Tibial nerve (tissue), 4 donors: ENCODE measurements at regions not wholly inside any gene's neighbourhood (a gene's known extent, or its start where the extent isn't known, plus 50 kb on each side); places are given as distances from the start of the nearest gene placed in this dataset.

ENCODE experiments used
- DNase-seq, 2 donors: peaks; one replicate each; pipeline ENCODE4 v3.0.0-alpha.2; 2019; ENCODE audit warnings: low spot score in 2 of 2
- H3K27ac ChIP-seq, 4 donors: fragments of 200-600 bp; sonication (generic) in 3 of 4; one replicate each; pipeline ENCODE4 v1.5.1; 2017 to 2019; ENCODE audit warnings: mild to moderate bottlenecking in 1 of 4
- H3K27me3 ChIP-seq, 2 donors: fragments of 200-600 bp; sonication (generic) in 1 of 2; one replicate each; pipeline versions ENCODE4 v1.5.1 to v1.6.0; 2017 to 2019
- H3K36me3 ChIP-seq, 3 donors: fragments of 200-600 bp; sonication (generic); one replicate each; pipeline ENCODE4 v1.5.1; 2018 to 2019
- H3K4me1 ChIP-seq, 4 donors: fragments of 200-600 bp; sonication (generic) in 3 of 4; one replicate each; pipeline ENCODE4 v1.5.1; 2017 to 2019
- H3K4me3 ChIP-seq, 4 donors: fragments of 200-600 bp; sonication (generic) in 3 of 4; one replicate each; pipeline ENCODE4 v1.5.1; 2017 to 2019; ENCODE audit warnings: mild to moderate bottlenecking in 1 of 4, moderate library complexity in 1 of 4
- H3K9me3 ChIP-seq, 4 donors: fragments of 200-600 bp; sonication (generic) in 3 of 4; one replicate each; pipeline ENCODE4 v1.5.1; 2017 to 2019
- CTCF ChIP-seq, 5 experiments: fragments of 200-600 bp in 3 of 5; fragments of 450-650 bp in 2 of 5; sonication (generic) in 3 of 5; IDR thresholded peaks; one replicate each; pipeline ENCODE4 v1.5.1; 2016 to 2019; ENCODE audit warnings: antibody characterized with exemption in 5 of 5, mild to moderate bottlenecking in 3 of 5, moderate library complexity in 2 of 5
- EP300 ChIP-seq, 2 donors: sonication (generic); formaldehyde crosslinking; IDR thresholded peaks; one replicate each; pipeline ENCODE4 v1.6.1; 2017; ENCODE audit warnings: antibody characterized with exemption in 2 of 2, mild to moderate bottlenecking in 1 of 2
- POLR2A ChIP-seq, 2 donors: fragments of 450-650 bp; IDR thresholded peaks; one replicate each; pipeline ENCODE4 v1.6.1; 2017; ENCODE audit warnings: antibody characterized with exemption in 2 of 2, mild to moderate bottlenecking in 2 of 2, moderate library complexity in 2 of 2
- WGBS, 2 donors: methylation state at CpG; one replicate each; pipeline ENCODE4 v1.1.5; 2018; 5-methylcytosine and 5-hydroxymethylcytosine counted together

- Histone ChIP-seq H3K9me3 (no peaks in the 10 kb centered on the region), H3K4me1 (no peaks in the 10 kb centered on the region), H3K27me3 (no peaks in the 10 kb centered on the region), H3K4me3 (no peak overlapping the region), H3K27ac (no peak overlapping the region), H3K36me3 (no peaks in the 10 kb centered on the region)
- TF ChIP-seq CTCF (IDR thresholded peaks at IDR 0.05) (no peak), EP300 (IDR thresholded peaks at IDR 0.05) (no peak), POLR2A (IDR thresholded peaks at IDR 0.05) (no peak)
- no peak for DNase-seq
Observed at GRCh38 chr5:167320019-167320418, 971.4 kb upstream of the WWC1 start.

- Histone ChIP-seq H3K27me3 (no peaks in the 10 kb centered on the region), H3K36me3 (no peaks in the 10 kb centered on the region), H3K9me3 (peaks cover 0 to 4% (median 0%) of the 10 kb centered on the region in 4 donors), H3K4me3 (no peak overlapping the region), H3K4me1 (no peaks in the 10 kb centered on the region), H3K27ac (no peak overlapping the region)
- DNase-seq: no peak
- TF ChIP-seq POLR2A (IDR thresholded peaks at IDR 0.05) (no peak), CTCF (IDR thresholded peaks at IDR 0.05) (no peak), EP300 (IDR thresholded peaks at IDR 0.05) (no peak)
- WGBS, 2 donors: 16 to 29% methylated on average over 5 of the region's 5 CpGs
Observed at GRCh38 chr5:167332309-167332708, 959.1 kb upstream of the WWC1 start.

GRCh38 chr5:167336161-167336560, 955.3 kb upstream of the WWC1 start:
- Histone ChIP-seq H3K27me3 (no peaks in the 10 kb centered on the region), H3K9me3 (no peaks in the 10 kb centered on the region), H3K27ac (no peak overlapping the region), H3K36me3 (no peaks in the 10 kb centered on the region), H3K4me3 (no peak overlapping the region), H3K4me1 (no peaks in the 10 kb centered on the region)
- WGBS, 2 donors: 69 to 79% methylated on average over 2 of the region's 2 CpGs
- no peak for DNase-seq
- TF ChIP-seq EP300 (IDR thresholded peaks at IDR 0.05) (no peak), POLR2A (IDR thresholded peaks at IDR 0.05) (no peak), CTCF (IDR thresholded peaks at IDR 0.05) (no peak)

- H3K9me3 ChIP-seq: no peaks in the 10 kb centered on the region
- DNase-seq: no peak
- no peak overlapping the region for H3K4me3 ChIP-seq
- H3K4me1 ChIP-seq: no peaks in the 10 kb centered on the region
- H3K27ac ChIP-seq: no peak overlapping the region
- WGBS, 2 donors: 71 to 80% methylated on average over 1 of the region's 1 CpG
- H3K27me3 ChIP-seq: no peaks in the 10 kb centered on the region
- no peaks in the 10 kb centered on the region for H3K36me3 ChIP-seq
- TF ChIP-seq EP300 (IDR thresholded peaks at IDR 0.05) (no peak), POLR2A (IDR thresholded peaks at IDR 0.05) (no peak), CTCF (IDR thresholded peaks at IDR 0.05) (no peak)
Observed at GRCh38 chr5:167339205-167339604, 952.2 kb upstream of the WWC1 start.

- 45 to 67% methylated on average over 4 of the region's 4 CpGs for WGBS, 2 donors
- no peak overlapping the region for H3K4me3 ChIP-seq
Observed at GRCh38 chr5:167346461-167346860, 945.0 kb upstream of the WWC1 start.

More at GRCh38 chr5:167346461-167346860, 945.0 kb upstream of the WWC1 start:
- Histone ChIP-seq H3K27me3 (no peaks in the 10 kb centered on the region), H3K9me3 (no peaks in the 10 kb centered on the region), H3K36me3 (no peaks in the 10 kb centered on the region), H3K4me1 (no peaks in the 10 kb centered on the region), H3K27ac (no peak overlapping the region)
- DNase-seq: no peak
- TF ChIP-seq POLR2A (IDR thresholded peaks at IDR 0.05): no peak
- no peak for TF ChIP-seq CTCF (IDR thresholded peaks at IDR 0.05)
- TF ChIP-seq EP300 (IDR thresholded peaks at IDR 0.05): no peak
